Neural progenitor cell (in vitro differentiated cells): ENCODE measurements at regions not wholly inside any gene's neighbourhood (a gene's known extent, or its start where the extent isn't known, plus 50 kb on each side); places are given as distances from the start of the nearest gene placed in this dataset.

Experiments
- CTCF ChIP-seq: fragments of 200-600 bp; sonication (generic); IDR thresholded peaks from 2 replicates; pipeline ENCODE4 v1.5.1; 2017; ENCODE audit warnings: antibody characterized with exemption, mild to moderate bottlenecking
- EZH2 ChIP-seq: fragments of 200-600 bp; sonication (generic); IDR thresholded peaks from 2 replicates; pipeline ENCODE4 v1.6.1; 2017; ENCODE audit warnings: antibody characterized with exemption, mild to moderate bottlenecking, moderate library complexity
- EZH2phosphoT487 ChIP-seq: fragments of 200-600 bp; sonication (generic); IDR thresholded peaks from 2 replicates; pipeline ENCODE4 v1.6.1; 2017; ENCODE audit warnings: antibody characterized with exemption

GRCh38 chr17:55887531-55887930, 136.7 kb downstream of the PCTP start:
- TF ChIP-seq CTCF = no peak
- no peak for TF ChIP-seq EZH2phosphoT487
- TF ChIP-seq EZH2 = no peak
